ENCODE measurements at regions not wholly inside any gene's neighbourhood (a gene's known extent, or its start where the extent isn't known, plus 50 kb on each side); places are given as distances from the start of the nearest gene placed in this dataset.

DNA sequence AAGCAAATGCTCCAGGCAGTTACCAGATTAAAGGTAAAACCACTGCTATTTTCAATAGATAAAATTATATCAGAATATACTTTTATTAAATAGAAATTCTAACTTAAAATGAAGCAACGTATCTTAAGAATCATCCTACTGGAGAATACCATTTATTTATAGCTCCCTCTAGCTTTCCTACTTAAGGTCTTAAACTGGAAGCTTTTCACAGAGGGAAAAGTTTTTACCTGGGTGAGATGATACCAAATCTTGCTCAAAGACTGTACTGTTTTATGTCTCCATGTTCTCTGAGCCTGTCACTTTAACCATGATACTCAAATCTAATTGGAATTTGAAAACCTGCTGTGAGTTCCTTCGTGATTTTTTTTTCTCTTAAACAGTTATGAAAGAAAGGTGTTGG, 291.8 kb downstream of the AASDHPPT start:
- TF ChIP-seq, protein P1, sequence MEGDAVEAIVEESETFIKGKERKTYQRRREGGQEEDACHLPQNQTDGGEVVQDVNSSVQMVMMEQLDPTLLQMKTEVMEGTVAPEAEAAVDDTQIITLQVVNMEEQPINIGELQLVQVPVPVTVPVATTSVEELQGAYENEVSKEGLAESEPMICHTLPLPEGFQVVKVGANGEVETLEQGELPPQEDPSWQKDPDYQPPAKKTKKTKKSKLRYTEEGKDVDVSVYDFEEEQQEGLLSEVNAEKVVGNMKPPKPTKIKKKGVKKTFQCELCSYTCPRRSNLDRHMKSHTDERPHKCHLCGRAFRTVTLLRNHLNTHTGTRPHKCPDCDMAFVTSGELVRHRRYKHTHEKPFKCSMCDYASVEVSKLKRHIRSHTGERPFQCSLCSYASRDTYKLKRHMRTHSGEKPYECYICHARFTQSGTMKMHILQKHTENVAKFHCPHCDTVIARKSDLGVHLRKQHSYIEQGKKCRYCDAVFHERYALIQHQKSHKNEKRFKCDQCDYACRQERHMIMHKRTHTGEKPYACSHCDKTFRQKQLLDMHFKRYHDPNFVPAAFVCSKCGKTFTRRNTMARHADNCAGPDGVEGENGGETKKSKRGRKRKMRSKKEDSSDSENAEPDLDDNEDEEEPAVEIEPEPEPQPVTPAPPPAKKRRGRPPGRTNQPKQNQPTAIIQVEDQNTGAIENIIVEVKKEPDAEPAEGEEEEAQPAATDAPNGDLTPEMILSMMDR (IDR thresholded peaks at IDR 0.05) = no peak
- ChIA-PET POLR2A (no interaction called here), CTCF (no interaction called here)
- no peaks in the 10 kb centered on the region for H3K27me3 Mint-ChIP-seq
- H3K27ac Mint-ChIP-seq = no peak overlapping the region
- H3K4me1 Mint-ChIP-seq (ENCODE audit: low read depth) = no peaks in the 10 kb centered on the region
- intact Hi-C loops (cut with micrococcal nuclease) = no loop called here
- no peak overlapping the region for H3K4me3 Mint-ChIP-seq
- ATAC-seq = no peak
- no peaks in the 10 kb centered on the region for H3K9me3 Mint-ChIP-seq
- H3K36me3 Mint-ChIP-seq (ENCODE audit: low read depth) = no peaks in the 10 kb centered on the region
- DNase-seq = no peak

DNA sequence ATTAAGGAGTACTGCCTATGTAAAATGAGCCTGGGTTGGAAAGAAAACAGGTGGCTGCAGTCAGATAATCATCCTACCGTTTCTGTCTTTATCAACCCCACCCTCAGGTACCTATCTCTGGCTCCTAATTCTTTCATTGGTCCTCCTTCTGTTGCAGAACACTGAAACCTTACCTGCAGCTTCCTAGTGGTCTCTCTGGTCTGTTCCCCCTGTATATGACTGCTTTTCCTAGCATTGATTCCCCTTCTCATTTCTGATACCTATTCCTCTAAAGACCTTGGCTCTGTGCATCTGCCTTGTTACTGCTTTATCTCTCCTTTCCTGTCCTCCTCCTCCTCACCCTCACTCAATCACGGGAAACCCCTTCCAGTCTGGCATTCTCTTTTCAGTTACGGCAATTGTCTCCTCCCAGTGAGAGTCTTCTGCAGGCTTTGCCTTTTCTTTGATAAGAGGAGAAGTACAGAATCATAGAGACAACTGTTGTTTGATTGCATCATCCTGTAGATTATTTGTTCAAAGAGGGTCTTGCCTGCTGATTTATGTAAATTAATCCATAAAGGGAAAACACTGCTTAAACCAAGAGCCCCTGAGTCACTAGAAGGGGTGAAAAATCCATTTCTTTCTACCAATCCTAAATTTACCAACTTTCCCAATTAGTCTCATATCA, 301.2 kb downstream of the AASDHPPT start:
- ATAC-seq (no peak), DNase-seq (no peak)
- intact Hi-C loops (cut with micrococcal nuclease) = no loop called here
- H3K27me3 Mint-ChIP-seq = no peaks in the 10 kb centered on the region
- H3K4me1 Mint-ChIP-seq (ENCODE audit: low read depth) = no peaks in the 10 kb centered on the region
- no peak overlapping the region for H3K4me3 Mint-ChIP-seq
- ChIA-PET CTCF (no interaction called here), POLR2A (no interaction called here)
- H3K36me3 Mint-ChIP-seq (ENCODE audit: low read depth) = no peaks in the 10 kb centered on the region
- H3K27ac Mint-ChIP-seq = no peak overlapping the region
- TF ChIP-seq, protein P1 (IDR thresholded peaks at IDR 0.05) = no peak
- no peaks in the 10 kb centered on the region for H3K9me3 Mint-ChIP-seq

DNA sequence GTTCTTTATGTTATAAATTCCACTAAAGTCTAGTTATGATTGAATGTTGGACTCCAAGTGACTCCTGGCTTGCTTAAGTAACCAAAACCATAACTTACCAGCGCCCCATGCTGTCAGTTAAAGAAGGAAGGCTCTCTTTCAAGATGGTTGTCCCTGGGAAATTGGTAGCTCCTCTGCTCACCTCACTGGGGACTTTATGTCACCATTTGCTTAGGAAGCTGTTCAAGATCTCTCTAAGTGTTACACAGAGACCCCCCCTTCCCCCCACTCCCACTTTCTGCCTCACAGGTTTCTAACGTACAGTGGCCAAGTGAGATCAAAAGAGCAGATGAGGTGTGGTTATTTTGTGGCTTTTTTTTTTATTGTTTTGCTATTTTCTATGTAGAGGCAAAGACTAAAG, 301.8 kb downstream of the AASDHPPT start:
- TF ChIP-seq, protein P1 (IDR thresholded peaks at IDR 0.05) = no peak
- Mint-ChIP-seq H3K27ac (no peak overlapping the region), H3K4me3 (no peak overlapping the region), H3K9me3 (no peaks in the 10 kb centered on the region), H3K36me3 (ENCODE audit: low read depth) (no peaks in the 10 kb centered on the region), H3K4me1 (ENCODE audit: low read depth) (no peaks in the 10 kb centered on the region), H3K27me3 (no peaks in the 10 kb centered on the region)
- ATAC-seq (no peak), DNase-seq (no peak)
- ChIA-PET CTCF (no interaction called here), POLR2A (no interaction called here)
- intact Hi-C loops (cut with micrococcal nuclease) = no loop called here

DNA sequence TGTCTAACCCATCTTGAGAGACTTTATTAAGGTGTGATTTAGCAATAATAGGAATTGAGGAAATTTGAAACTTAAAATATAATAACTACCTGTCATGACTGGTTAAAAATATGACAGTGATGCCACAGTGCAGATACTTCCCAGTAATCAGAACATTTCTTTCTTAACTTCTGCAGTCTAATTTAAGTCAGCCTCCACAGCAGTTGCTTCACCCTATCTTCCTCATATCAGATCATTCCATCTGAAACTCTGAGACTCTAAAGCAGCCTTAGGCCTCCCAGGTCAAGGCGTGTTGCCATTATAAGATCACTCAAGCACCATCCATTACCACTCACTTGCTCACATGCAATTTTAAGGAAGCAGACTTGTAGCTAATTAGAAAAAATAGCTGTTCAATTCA, 302.2 kb downstream of the AASDHPPT start:
- CTCF ChIA-PET = no interaction called here

DNA sequence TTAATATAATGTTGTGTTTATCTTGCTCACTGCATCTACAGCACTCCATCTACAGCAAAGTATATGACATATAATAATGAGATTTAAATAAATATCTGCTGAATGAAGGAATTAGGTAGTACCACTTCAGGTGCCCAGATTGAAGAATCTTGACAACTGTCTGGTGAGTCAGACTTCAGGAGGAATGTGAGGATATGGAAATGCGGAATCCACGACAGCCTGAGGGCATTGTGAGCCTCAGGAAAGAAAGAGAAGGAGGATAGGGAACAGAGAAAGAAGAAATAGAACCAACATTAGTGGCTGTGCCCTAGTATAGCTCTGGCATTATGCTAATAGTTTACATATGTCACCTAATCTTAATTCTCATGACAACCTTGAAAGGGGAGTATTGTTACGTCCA, 304.4 kb downstream of the AASDHPPT start:
- no peak for DNase-seq
- Mint-ChIP-seq H3K9me3 (no peaks in the 10 kb centered on the region), H3K4me3 (no peak overlapping the region), H3K4me1 (ENCODE audit: low read depth) (no peaks in the 10 kb centered on the region), H3K27ac (no peak overlapping the region), H3K27me3 (no peaks in the 10 kb centered on the region), H3K36me3 (ENCODE audit: low read depth) (no peaks in the 10 kb centered on the region)
- no peak for ATAC-seq
- ChIA-PET POLR2A (no interaction called here), CTCF (no interaction called here)
- intact Hi-C loops (cut with micrococcal nuclease) = no loop called here
- TF ChIP-seq, protein P1 (IDR thresholded peaks at IDR 0.05) = no peak

More for the DNA sequence above, 302.2 kb downstream of the AASDHPPT start:
- no peaks in the 10 kb centered on the region for H3K9me3 Mint-ChIP-seq
- no peak overlapping the region for H3K27ac Mint-ChIP-seq
- no peaks in the 10 kb centered on the region for H3K4me1 Mint-ChIP-seq (ENCODE audit: low read depth)
- no peak overlapping the region for H3K4me3 Mint-ChIP-seq
- no peak for ATAC-seq
- POLR2A ChIA-PET = no interaction called here
- no peaks in the 10 kb centered on the region for H3K36me3 Mint-ChIP-seq (ENCODE audit: low read depth)
- DNase-seq = no peak
- no peaks in the 10 kb centered on the region for H3K27me3 Mint-ChIP-seq
- intact Hi-C loops (cut with micrococcal nuclease) = no loop called here
- TF ChIP-seq, protein P1 (IDR thresholded peaks at IDR 0.05) = no peak

Measured in activated CD8-positive, alpha-beta T cell treated with anti-CD3 and anti-CD28 coated beads for 36 hours (primary cell).